ENCODE measurements at regions not wholly inside any gene's neighbourhood (a gene's known extent, or its start where the extent isn't known, plus 50 kb on each side); places are given as distances from the start of the nearest gene placed in this dataset.

DNA sequence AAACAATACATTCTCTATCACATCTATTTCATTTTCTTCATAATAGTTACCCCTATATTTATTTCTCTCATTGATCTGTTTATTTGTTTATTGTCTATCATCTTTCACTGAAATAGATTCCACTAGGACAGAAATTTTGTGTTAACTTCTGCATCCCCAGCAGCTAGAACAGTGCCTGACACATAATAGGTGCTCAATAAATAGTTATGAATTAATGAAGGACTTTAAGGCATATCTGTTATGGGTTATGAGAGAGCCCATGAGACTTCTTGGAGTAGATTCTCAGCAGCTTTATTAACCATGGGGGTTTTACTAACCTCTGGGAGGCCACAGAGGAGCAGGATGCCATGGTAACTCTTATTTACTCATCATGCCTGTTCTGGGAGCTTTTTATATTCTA is 144.6 kb downstream of the CDC42EP3 start:
- CTCF ChIA-PET (ENCODE audit: partially characterized antibody), result interaction anchor here (1.5 kb wide), 1 partner anchor 112 kb away, joined by 3 read pairs; no protein-coding TSS in a partner anchor
- no peak overlapping the region for H3K56ac ChIP-seq (replicated peaks; ENCODE audit: insufficient read length, low read depth, low read length)
- no peak overlapping the region for H3K18ac ChIP-seq (ENCODE audit: extremely low read depth, low read length)
- H3K4me3 ChIP-seq (ENCODE audit: extremely low read depth in 1 of 4, insufficient read depth in 2 of 4, low read depth in 3 of 4, low read length in 4 of 4), result no peak overlapping the region
- H3K4ac ChIP-seq (replicated peaks; ENCODE audit: insufficient read length, low read depth, low read length), result no peak overlapping the region
- H2AFZ ChIP-seq (ENCODE audit: low read length), result no peak overlapping the region
- no peak overlapping the region for H2BK20ac ChIP-seq (ENCODE audit: low read length)
- H3K4me2 ChIP-seq (ENCODE audit: insufficient read depth in 1 of 2, low read depth in 2 of 2, low read length in 2 of 2), result no peak overlapping the region
- H2BK15ac ChIP-seq (ENCODE audit: low read length), result no peak overlapping the region
- DNase-seq (ENCODE audit: low read depth in 1 of 2, low spot score in 2 of 2), result no peak
- no peak overlapping the region for H4K5ac ChIP-seq (ENCODE audit: insufficient read length, low read depth, low read length)
- no peaks in the 10 kb centered on the region for H4K20me1 ChIP-seq (replicated peaks in 1 of 2; ENCODE audit: control insufficient read depth in 1 of 2, insufficient read depth in 2 of 2, low read length in 2 of 2)
- H3K79me2 ChIP-seq (ENCODE audit: control insufficient read depth in 1 of 2, insufficient read depth in 2 of 2, low read length in 2 of 2), result no peaks in the 10 kb centered on the region
- no peaks in the 10 kb centered on the region for H3K4me1 ChIP-seq (replicated peaks in 1 of 4; ENCODE audit: control insufficient read depth in 3 of 4, insufficient read depth in 4 of 4, low read length in 3 of 4)
- no peak overlapping the region for H3K14ac ChIP-seq (ENCODE audit: insufficient read length)
- H4K91ac ChIP-seq (replicated peaks; ENCODE audit: insufficient read length, low read length), result no peak overlapping the region
- no peaks in the 10 kb centered on the region for H3K36me3 ChIP-seq (ENCODE audit: control insufficient read depth in 2 of 4, insufficient read depth in 4 of 4, low read length in 3 of 4)
- H2BK12ac ChIP-seq (ENCODE audit: low read depth, low read length), result no peak overlapping the region
- no peak overlapping the region for H3K27ac ChIP-seq (ENCODE audit: low read depth, low read length)
- no peak overlapping the region for H2BK5ac ChIP-seq (ENCODE audit: low read depth, low read length)
- H2BK120ac ChIP-seq (replicated peaks; ENCODE audit: low read depth, low read length), result no peak overlapping the region
- H4K8ac ChIP-seq (ENCODE audit: extremely low read depth, insufficient read depth, low read length), result no peak overlapping the region
- H3K23me2 ChIP-seq (ENCODE audit: low read depth, low read length), result no peaks in the 10 kb centered on the region
- FAIRE-seq, result no peak
- H3K23ac ChIP-seq (ENCODE audit: insufficient read length), result no peak overlapping the region
- no peaks in the 10 kb centered on the region for H3K27me3 ChIP-seq (replicated peaks in 1 of 4; ENCODE audit: control insufficient read depth in 3 of 4, extremely low read depth in 1 of 4, insufficient read depth in 3 of 4, low read length in 3 of 4)
- POLR2A ChIA-PET (ENCODE audit: partially characterized antibody), result no interaction called here
- no peak overlapping the region for H2AK5ac ChIP-seq (ENCODE audit: low read depth, low read length)
- no peaks in the 10 kb centered on the region for H3K79me1 ChIP-seq (ENCODE audit: low read depth, low read length)
- TF ChIP-seq, protein P1, sequence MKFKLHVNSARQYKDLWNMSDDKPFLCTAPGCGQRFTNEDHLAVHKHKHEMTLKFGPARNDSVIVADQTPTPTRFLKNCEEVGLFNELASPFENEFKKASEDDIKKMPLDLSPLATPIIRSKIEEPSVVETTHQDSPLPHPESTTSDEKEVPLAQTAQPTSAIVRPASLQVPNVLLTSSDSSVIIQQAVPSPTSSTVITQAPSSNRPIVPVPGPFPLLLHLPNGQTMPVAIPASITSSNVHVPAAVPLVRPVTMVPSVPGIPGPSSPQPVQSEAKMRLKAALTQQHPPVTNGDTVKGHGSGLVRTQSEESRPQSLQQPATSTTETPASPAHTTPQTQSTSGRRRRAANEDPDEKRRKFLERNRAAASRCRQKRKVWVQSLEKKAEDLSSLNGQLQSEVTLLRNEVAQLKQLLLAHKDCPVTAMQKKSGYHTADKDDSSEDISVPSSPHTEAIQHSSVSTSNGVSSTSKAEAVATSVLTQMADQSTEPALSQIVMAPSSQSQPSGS (IDR thresholded peaks at IDR 0.05; ENCODE audit: low read length), result no peak
- no peak for TF ChIP-seq EP300 (IDR thresholded peaks at IDR 0.05; ENCODE audit: borderline replicate concordance in 1 of 2, low read depth in 2 of 2, low read length in 2 of 2)
- no peaks in the 10 kb centered on the region for H3K9me3 ChIP-seq (ENCODE audit: insufficient read depth in 2 of 2, low read depth in 1 of 2, low read length in 1 of 2)
- no peak overlapping the region for H3K9ac ChIP-seq (replicated peaks in 1 of 4; ENCODE audit: extremely low read depth in 1 of 4, low read depth in 3 of 4, low read length in 3 of 4)

All from H1 (cell line).